CD4-positive, alpha-beta T cell (primary cell): ENCODE measurements at regions not wholly inside any gene's neighbourhood (a gene's known extent, or its start where the extent isn't known, plus 50 kb on each side); places are given as distances from the start of the nearest gene placed in this dataset.

Experiments
- ATAC-seq: fragments of 200-7000 bp; cut with Tn5 transposase; one replicate; pipeline ENCODE4 v1.10.0; 2022; ENCODE audit warnings: mild to moderate bottlenecking; ENCODE audit not compliant: poor library complexity
- CTCF ChIA-PET: fragments of 350-600 bp; sonication (Branson Sonifier 250); formaldehyde crosslinking; loops from one replicate; lab custom pipeline; 2021; ENCODE audit warnings: antibody characterized with exemption, inconsistent platforms; lab: Charles Lee
- POLR2A ChIA-PET: fragments of 350-600 bp; sonication (Branson Sonifier 250); formaldehyde crosslinking; loops from one replicate; lab custom pipeline; 2021; ENCODE audit warnings: antibody characterized with exemption, inconsistent platforms; lab: Charles Lee
- DNase-seq, 14 experiments: peaks; one replicate each; pipeline ENCODE4 v3.0.0-alpha.2; 2013 to 2020; ENCODE audit warnings: mixed read lengths in 2 of 14
- H3K27ac ChIP-seq, 2 donors: one replicate each; pipeline versions ENCODE4 v1.5.1 to v1.7.0; 2013; ENCODE audit warnings: low read length in 2 of 2, low read depth in 1 of 2, mild to moderate bottlenecking in 1 of 2
- H3K27me3 ChIP-seq, 2 experiments: 1 replicate in 1 of 2; 2 replicates in 1 of 2; pipeline versions ENCODE4 v1.6.1 to v1.7.0; 2013; ENCODE audit warnings: low read length in 2 of 2, control low read depth in 1 of 2, mild to moderate bottlenecking in 1 of 2, moderate library complexity in 1 of 2; ENCODE audit not compliant: insufficient read depth in 2 of 2, control insufficient read depth in 1 of 2
- H3K36me3 ChIP-seq: one replicate; pipeline ENCODE4 v1.6.1; 2013; ENCODE audit warnings: low read length, control low read depth; ENCODE audit not compliant: insufficient read depth
- H3K4me1 ChIP-seq: one replicate; pipeline ENCODE4 v1.6.1; 2013; ENCODE audit warnings: low read length, control low read depth; ENCODE audit not compliant: insufficient read depth
- H3K4me3 ChIP-seq: one replicate; pipeline ENCODE4 v1.5.1; 2013; ENCODE audit warnings: mild to moderate bottlenecking, low read length, moderate library complexity
- H3K9me3 ChIP-seq, 2 experiments: 1 replicate in 1 of 2; 2 replicates in 1 of 2; pipeline versions ENCODE4 v1.6.1 to v1.7.0; 2013; ENCODE audit warnings: low read length in 2 of 2, mild to moderate bottlenecking in 2 of 2, control low read depth in 1 of 2, moderate library complexity in 1 of 2; ENCODE audit not compliant: control insufficient read depth in 1 of 2, insufficient read depth in 1 of 2
- H3K27ac Mint-ChIP-seq: one replicate; pipeline ENCODE4 v1.8.0; 2020; ENCODE audit warnings: mixed read lengths
- H3K27me3 Mint-ChIP-seq: one replicate; pipeline ENCODE4 v1.8.0; 2021; ENCODE audit warnings: mixed read lengths
- H3K36me3 Mint-ChIP-seq: one replicate; pipeline ENCODE4 v1.8.0; 2021; ENCODE audit warnings: low read depth, mixed read lengths
- H3K4me1 Mint-ChIP-seq: one replicate; pipeline ENCODE4 v1.8.0; 2021; ENCODE audit warnings: low read depth, mixed read lengths
- H3K4me3 Mint-ChIP-seq: one replicate; pipeline ENCODE4 v1.8.0; 2020; ENCODE audit warnings: mild to moderate bottlenecking, mixed read lengths
- H3K9me3 Mint-ChIP-seq: one replicate; pipeline ENCODE4 v1.8.0; 2020; ENCODE audit warnings: mixed read lengths
- CTCF ChIP-seq: fragments of 200-600 bp; IDR thresholded peaks from one replicate; pipeline ENCODE4 v1.8.0; 2022; ENCODE audit warnings: antibody characterized with exemption, mild to moderate bottlenecking
- intact Hi-C, 2 experiments: fragments of 100-400 bp; cut with DNase I in 1 of 2; cut with micrococcal nuclease in 1 of 2; formaldehyde crosslinking; loops; one replicate each; pipeline versions ENCODE4 v1.15.1 to v1.9.0; 2023 to 2025; cut with DNase I, micrococcal nuclease

- TF ChIP-seq CTCF = no peak
- no peak overlapping the region for H3K27ac Mint-ChIP-seq
- no peaks in the 10 kb centered on the region for H3K4me1 ChIP-seq
- H3K36me3 ChIP-seq = no peaks in the 10 kb centered on the region
- no peaks in the 10 kb centered on the region for H3K4me1 Mint-ChIP-seq
- no peaks in the 10 kb centered on the region for H3K27me3 Mint-ChIP-seq
- no peak overlapping the region for H3K4me3 Mint-ChIP-seq
- H3K27ac ChIP-seq = no peak overlapping the region
- CTCF ChIA-PET = no interaction called here
- POLR2A ChIA-PET = no interaction called here
- H3K27me3 ChIP-seq = no peaks in the 10 kb centered on the region
- no peaks in the 10 kb centered on the region for H3K36me3 Mint-ChIP-seq
- intact Hi-C loops = no loop called here
- no peaks in the 10 kb centered on the region for H3K9me3 Mint-ChIP-seq
- DNase-seq = no peak
- no peak overlapping the region for H3K4me3 ChIP-seq
- ATAC-seq = no peak
- H3K9me3 ChIP-seq = no peaks in the 10 kb centered on the region
Measured at GRCh38 chr4:156191044-156191781, 237.5 kb upstream of the CTSO start.

- no peak overlapping the region for H3K4me3 Mint-ChIP-seq
- no peak for ATAC-seq
- H3K27me3 ChIP-seq = no peaks in the 10 kb centered on the region
- no peaks in the 10 kb centered on the region for H3K4me1 Mint-ChIP-seq
- no peaks in the 10 kb centered on the region for H3K36me3 Mint-ChIP-seq
- intact Hi-C loops = no loop called here
- H3K27me3 Mint-ChIP-seq = no peaks in the 10 kb centered on the region
- no peak for TF ChIP-seq CTCF
- CTCF ChIA-PET = no interaction called here
- H3K27ac Mint-ChIP-seq = no peak overlapping the region
- POLR2A ChIA-PET = no interaction called here
- H3K9me3 ChIP-seq = no peaks in the 10 kb centered on the region
- H3K4me1 ChIP-seq = no peaks in the 10 kb centered on the region
- H3K27ac ChIP-seq = no peak overlapping the region
- DNase-seq = no peak
- no peak overlapping the region for H3K4me3 ChIP-seq
- H3K36me3 ChIP-seq = no peaks in the 10 kb centered on the region
- no peaks in the 10 kb centered on the region for H3K9me3 Mint-ChIP-seq
Measured at GRCh38 chr4:156190615-156191014, 236.9 kb upstream of the CTSO start.

GRCh38 chr4:156188596-156188995 is 234.9 kb upstream of the CTSO start:
- Mint-ChIP-seq H3K27me3 (no peaks in the 10 kb centered on the region), H3K4me1 (no peaks in the 10 kb centered on the region), H3K4me3 (no peak overlapping the region), H3K36me3 (no peaks in the 10 kb centered on the region), H3K9me3 (no peaks in the 10 kb centered on the region), H3K27ac (no peak overlapping the region)
- ChIA-PET CTCF (no interaction called here), POLR2A (no interaction called here)
- TF ChIP-seq CTCF = no peak
- Histone ChIP-seq H3K36me3 (no peaks in the 10 kb centered on the region), H3K4me1 (no peaks in the 10 kb centered on the region), H3K27ac (no peak overlapping the region), H3K27me3 (no peaks in the 10 kb centered on the region), H3K9me3 (no peaks in the 10 kb centered on the region), H3K4me3 (no peak overlapping the region)
- intact Hi-C loops = no loop called here
- no peak for ATAC-seq
- DNase-seq = no peak
